A549 (cell line): ENCODE measurements at regions not wholly inside any gene's neighbourhood (a gene's known extent, or its start where the extent isn't known, plus 50 kb on each side); places are given as distances from the start of the nearest gene placed in this dataset.

Source experiments
- CTCF ChIP-seq: fragments of >200 bp; sonication (Bioruptor Twin); formaldehyde crosslinking; IDR thresholded peaks from 3 replicates; pipeline ENCODE4 v1.5.1; 2016
- EHMT2 ChIP-seq: fragments of 200-600 bp; sonication (generic); IDR thresholded peaks from 2 replicates; pipeline ENCODE4 v1.6.1; 2016; ENCODE audit warnings: antibody characterized with exemption, low read depth, mild to moderate bottlenecking, moderate library complexity
- HDAC2 ChIP-seq: fragments of 200-600 bp; sonication (generic); IDR thresholded peaks from 2 replicates; pipeline ENCODE4 v1.6.1; 2016
- MAX ChIP-seq: IDR thresholded peaks from 2 replicates; pipeline ENCODE4 v1.6.1; 2012
- MAZ ChIP-seq: fragments of 150-350 bp; IDR thresholded peaks from 2 replicates; pipeline ENCODE4 v1.6.1; 2014; ENCODE audit warnings: antibody characterized with exemption, low read depth, low read length, borderline replicate concordance
- NFE2L2 ChIP-seq: fragments of 150-350 bp; conservative IDR thresholded peaks from 2 replicates; pipeline ENCODE4 v1.6.1; 2014; ENCODE audit warnings: low read length
- POLR2A ChIP-seq: IDR thresholded peaks from 2 replicates; pipeline ENCODE4 v1.6.1; 2012; ENCODE audit warnings: mild to moderate bottlenecking, low read length
- RAD21 ChIP-seq, 2 experiments: fragments of >200 bp in 1 of 2; sonication (Bioruptor Twin) in 1 of 2; formaldehyde crosslinking in 1 of 2; IDR thresholded peaks in 1 of 2; conservative IDR thresholded peaks in 1 of 2; 2 replicates in 1 of 2; 3 replicates in 1 of 2; pipeline ENCODE4 v1.6.1; 2012 to 2018; ENCODE audit warnings: inconsistent platforms in 1 of 2
- TP53 ChIP-seq: fragments of 250-450 bp; sonication (Bioruptor Pico); IDR thresholded peaks from 2 replicates; pipeline ENCODE4 v1.5.0; 2021; ENCODE audit warnings: mild to moderate bottlenecking, moderate library complexity
- TF ChIP-seq, protein P1 (sequence below): fragments of 200-600 bp; sonication (generic); IDR thresholded peaks from 2 replicates; pipeline ENCODE4 v1.6.1; 2016; ENCODE audit warnings: antibody characterized with exemption, mild to moderate bottlenecking, moderate library complexity

- TF ChIP-seq NFE2L2 (no peak), RAD21 (conservative IDR thresholded peaks at IDR 0.05 in 1 of 2, IDR thresholded peaks at IDR 0.05 in 1 of 2) (no peak), POLR2A (no peak), CTCF (no peak), MAX (no peak), TP53 (CRISPR knock-in tag) (no peak), HDAC2 (no peak), EHMT2 (no peak), MAZ (no peak)
- TF ChIP-seq, protein P1, sequence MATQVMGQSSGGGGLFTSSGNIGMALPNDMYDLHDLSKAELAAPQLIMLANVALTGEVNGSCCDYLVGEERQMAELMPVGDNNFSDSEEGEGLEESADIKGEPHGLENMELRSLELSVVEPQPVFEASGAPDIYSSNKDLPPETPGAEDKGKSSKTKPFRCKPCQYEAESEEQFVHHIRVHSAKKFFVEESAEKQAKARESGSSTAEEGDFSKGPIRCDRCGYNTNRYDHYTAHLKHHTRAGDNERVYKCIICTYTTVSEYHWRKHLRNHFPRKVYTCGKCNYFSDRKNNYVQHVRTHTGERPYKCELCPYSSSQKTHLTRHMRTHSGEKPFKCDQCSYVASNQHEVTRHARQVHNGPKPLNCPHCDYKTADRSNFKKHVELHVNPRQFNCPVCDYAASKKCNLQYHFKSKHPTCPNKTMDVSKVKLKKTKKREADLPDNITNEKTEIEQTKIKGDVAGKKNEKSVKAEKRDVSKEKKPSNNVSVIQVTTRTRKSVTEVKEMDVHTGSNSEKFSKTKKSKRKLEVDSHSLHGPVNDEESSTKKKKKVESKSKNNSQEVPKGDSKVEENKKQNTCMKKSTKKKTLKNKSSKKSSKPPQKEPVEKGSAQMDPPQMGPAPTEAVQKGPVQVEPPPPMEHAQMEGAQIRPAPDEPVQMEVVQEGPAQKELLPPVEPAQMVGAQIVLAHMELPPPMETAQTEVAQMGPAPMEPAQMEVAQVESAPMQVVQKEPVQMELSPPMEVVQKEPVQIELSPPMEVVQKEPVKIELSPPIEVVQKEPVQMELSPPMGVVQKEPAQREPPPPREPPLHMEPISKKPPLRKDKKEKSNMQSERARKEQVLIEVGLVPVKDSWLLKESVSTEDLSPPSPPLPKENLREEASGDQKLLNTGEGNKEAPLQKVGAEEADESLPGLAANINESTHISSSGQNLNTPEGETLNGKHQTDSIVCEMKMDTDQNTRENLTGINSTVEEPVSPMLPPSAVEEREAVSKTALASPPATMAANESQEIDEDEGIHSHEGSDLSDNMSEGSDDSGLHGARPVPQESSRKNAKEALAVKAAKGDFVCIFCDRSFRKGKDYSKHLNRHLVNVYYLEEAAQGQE = no peak
Measured at GRCh38 chr15:96431786-96432185, 101.3 kb downstream of the NR2F2 start.
